Effector CD8-positive, alpha-beta T cell (primary cell): ENCODE measurements at regions not wholly inside any gene's neighbourhood (a gene's known extent, or its start where the extent isn't known, plus 50 kb on each side); places are given as distances from the start of the nearest gene placed in this dataset.

Source experiments
- DNase-seq: peaks from one replicate; lab custom pipeline; 2025; lab: John Stamatoyannopoulos, UW

DNA sequence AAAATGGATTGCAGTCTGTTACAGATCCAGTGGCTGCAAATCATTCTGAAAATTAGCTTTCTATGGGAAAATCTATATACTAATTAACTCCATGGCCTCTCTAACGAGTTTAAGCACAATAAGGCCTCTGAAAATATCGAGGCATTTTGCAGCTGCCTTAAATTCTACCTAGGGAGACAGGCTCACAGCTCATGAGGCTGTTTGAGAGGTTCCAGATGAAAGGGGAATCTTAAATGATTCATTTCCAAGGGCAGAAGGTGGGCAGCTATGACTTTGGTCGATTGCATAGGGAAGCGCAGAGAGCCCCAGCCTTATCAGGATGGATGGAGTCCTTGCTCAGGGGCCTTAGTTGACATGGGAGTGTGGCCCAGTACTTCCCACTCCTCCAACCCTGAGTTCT, 216.8 kb upstream of the POU3F1 start:
- DNase-seq: no peak

DNA sequence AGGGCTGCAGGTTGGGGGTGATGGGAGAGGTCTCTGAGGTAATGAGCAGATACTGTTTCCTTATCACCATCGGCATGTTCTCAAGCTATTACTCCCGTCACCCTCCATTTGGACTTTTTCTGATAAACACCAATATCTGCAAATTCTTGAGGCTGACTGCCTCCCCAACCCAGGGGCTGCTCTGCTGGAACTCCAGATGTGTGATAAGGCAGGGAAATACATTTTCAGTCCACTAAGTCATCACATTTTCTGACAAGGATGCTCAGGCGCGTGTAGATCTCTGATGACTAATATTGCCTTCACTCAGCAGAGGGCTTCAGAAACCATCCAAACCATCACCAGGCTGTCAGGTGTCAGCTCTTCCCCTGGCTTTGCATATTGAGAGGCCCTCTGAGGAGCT, 215.0 kb upstream of the POU3F1 start:
- DNase-seq: no peak

DNA sequence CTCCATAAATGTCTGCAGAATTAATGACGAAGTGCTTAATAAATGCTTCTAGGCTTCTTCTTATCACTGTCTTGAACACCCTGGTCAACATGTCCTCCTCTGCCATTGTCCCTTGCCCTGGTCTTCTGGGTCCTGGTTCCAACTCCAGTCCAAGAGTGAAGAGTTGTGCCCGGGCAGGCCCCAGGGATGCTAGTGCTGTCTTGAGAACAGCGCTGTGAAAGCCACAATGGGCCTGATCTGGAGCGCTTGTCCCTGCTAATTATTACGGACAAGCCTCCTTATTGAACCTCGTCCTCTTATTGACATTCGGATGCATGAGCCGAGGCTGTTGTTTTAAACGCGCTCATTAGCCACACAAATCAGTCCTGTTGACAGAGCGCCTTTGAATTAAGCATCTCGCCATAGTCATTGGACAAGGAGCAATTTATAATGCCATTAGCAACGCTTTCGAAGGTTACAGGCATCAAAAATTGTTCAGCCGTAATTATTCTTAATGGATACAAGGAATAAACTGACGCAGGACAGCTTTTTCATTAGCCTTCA, 211.6 kb upstream of the POU3F1 start:
- no peak for DNase-seq

DNA sequence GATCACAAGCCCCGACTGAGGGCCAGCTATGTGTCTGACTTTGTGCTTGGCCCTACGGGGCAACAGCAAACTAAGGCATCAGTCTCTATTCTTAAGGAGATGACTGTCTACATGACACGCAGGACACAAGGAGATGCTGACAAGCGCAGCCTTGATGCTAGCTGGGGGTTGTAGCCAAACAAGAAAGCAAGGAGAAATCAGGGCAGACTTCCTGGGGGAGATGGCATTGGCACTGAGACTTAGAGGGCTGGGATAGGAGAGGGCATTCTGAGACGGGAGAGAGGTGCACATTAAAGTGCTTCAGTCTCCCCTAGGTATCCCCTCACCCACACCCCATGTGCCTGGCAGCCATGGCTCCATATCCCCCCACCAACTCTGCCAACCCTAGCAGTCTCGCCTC, 210.8 kb upstream of the POU3F1 start:
- no peak for DNase-seq

DNA sequence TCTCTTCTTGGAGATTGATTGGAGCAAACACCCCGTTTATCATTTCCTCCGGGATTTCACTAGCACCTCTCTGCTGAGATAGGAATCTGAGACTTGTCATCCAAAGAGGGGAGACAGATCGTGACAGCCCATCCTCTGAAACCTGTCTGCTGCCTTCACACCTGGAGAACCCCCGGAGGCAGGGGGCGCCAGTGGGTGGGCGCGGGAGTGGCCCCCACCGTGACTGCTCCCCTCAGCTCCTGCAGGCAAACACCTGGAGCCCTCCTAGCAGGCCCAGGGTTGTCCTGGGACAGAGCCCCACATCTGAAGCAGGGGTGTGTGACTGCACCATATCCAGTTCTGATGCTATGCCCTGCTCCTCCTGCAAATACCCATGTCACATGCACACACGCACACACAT, 209.5 kb upstream of the POU3F1 start:
- no peak for DNase-seq

DNA sequence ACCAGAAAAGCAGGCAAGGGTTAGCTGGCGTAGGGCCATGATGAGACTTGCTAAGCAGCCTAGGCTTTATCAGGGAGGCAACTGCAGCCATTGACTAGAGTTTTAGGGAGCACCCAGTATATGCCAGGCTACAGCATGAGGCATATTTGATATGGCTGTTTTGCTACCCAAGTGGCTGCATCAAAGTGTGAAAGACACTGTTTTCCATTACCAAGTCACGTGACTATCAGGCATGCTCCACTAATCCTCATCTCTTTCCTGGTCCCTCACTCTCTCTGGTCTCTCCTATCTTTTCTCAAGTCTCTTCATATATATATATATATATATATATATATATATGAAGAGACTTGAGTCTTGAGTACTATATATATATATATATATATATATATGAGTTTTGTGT, 206.7 kb upstream of the POU3F1 start:
- no peak for DNase-seq

DNA sequence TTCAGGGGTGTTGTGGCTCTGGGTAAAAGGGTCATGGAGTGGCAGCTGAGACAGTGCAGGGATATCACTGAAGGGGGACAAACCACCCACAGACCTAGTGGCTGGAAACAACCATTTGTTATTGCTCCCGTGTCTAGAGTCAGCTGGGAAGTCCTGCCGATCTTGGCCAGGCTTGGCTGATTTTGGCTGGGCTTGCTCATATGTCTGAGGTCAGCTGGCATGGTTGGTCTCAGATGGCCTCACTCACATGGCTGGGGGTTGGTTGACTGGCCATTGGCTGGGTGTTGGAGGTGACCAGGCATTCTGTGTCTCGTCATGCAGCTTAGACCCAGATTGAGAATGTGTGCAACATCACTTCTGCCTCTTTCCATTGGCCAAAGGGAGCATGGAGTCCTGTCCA, 203.8 kb upstream of the POU3F1 start:
- no peak for DNase-seq

DNA sequence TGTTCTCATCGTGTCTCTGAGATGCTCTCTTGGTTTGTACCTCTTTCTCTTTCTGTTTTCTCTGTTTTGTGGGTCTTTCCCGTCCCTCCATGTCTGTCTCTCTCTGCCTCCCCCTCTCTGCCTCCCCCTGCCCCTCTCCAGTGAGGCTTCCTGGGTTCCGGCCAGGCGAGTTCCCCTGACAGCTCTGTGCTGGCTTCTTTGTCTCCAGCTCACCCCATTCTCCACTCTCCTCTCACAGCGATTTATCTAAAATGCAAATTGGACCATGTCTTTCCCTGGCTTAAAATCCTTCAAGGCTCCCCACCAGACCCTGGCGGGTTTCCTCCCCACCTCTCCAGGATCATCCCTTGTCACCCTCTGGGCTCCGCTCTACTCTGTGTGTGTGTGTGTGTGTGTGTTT, 202.4 kb upstream of the POU3F1 start:
- DNase-seq: no peak

DNA sequence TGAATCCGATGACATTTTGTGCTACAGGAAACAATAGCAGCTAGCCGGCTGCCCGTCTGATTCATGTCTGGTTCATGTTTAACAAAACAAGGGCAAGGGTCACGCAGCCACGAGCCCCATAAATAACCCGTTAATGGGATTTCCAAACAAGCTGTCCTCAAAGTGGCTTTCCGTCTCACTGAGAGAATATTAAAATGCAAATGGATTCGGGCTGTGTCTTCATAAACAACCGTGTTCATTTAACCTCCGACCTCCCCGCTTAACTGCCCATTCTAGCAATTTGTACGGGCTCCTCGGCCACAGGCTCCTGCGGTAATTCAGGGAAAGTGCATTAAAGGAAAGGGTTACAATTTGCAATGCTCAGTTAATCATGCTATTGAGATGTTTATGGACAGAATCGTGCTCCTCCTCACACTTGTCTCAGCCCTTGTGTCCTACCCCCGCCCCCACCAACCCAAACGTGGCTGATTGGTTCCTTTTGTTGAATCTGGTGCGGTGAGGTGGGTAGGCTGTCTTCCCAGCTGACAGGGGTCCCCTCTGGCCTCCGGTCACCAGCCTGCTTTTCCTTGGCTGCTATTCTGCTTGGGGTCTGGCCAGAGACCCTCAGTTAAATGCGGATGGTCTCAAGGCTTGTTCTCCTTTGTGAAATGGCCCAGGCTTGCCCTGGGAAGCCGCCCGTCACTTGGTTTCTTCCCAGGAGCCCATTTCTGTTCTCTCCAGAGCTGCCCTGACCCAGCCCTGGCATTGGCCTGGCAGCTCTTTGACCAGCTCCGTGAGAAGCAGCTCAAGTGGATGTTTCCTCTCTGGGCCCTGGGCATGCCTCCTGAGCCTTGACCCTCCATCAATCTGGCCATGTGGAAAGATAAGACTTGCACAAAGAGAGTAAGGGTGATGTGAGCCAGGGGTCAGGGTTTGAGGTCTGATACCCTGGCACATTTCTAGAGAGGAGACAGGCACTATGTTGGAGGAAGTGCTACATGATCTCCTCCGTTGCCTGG, 200.7 kb upstream of the POU3F1 start:
- DNase-seq: no peak

DNA sequence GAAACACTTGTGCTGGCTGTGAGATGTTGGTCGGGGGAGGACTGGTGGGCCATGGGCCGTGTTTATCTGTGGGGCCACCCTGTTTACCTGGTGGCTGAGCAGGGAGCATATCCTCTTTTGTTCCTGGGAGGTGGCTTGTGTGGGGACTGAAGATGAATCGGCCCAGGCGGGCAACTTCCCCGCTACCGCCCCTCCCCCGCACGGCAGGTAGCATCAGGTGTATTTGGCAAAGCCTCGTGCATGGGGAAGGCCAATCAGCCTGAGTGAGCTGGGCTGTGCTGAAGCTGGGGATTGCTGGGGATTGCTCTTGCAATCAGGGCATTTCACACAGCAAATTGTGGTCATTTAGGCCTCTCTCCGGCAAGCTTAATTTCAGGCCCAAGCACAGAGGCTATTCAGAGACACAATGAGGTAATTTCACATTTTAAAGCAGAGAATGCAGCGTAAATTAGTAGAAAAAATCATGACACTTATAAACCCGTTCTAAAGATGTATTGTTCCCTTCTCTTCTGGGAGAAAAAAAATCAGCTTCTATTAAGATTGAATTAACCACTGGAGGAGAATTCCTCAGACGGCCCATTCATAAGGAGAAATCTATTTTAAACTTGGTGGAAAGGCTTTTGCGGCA, 197.7 kb upstream of the POU3F1 start:
- no peak for DNase-seq

DNA sequence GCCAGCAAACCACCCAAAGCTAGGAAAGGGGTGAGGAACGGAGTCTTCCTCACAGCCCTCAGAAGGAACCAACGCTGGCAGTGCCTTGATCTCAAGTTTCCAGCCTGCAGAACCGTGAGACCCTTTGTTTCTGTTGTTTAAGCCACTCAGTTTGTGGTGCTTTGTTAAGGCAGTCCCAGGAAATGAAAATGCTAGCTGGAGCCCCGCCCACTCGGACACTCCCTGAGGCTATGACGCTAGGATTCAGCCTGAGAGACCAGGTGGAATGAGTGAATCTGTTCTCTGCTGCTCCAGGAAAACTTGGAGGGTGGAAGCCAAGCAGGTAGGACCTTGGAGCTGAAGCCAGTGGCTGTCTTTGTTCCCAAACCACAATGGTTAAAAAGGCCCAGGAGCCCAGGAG, 196.5 kb upstream of the POU3F1 start:
- no peak for DNase-seq

DNA sequence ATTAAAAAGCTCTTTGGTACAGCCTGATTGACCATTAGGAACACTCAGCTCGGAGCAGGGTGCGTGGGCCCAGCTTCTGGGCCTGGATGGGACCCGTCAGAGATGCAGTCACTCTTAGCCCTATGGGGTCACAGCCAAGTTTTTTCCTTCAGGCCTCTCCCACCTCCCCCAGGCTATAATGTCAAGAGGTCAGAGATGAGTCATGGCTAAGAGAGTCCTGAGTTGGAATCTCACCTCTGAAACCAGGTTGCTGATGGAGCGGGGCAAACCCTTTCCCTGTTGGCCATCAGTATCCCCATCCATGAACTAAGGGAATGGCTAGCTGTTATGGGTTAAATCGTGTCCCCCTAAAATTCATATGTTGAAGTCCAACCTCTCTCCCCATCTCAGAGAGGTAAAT, 195.9 kb upstream of the POU3F1 start:
- DNase-seq: no peak

DNA sequence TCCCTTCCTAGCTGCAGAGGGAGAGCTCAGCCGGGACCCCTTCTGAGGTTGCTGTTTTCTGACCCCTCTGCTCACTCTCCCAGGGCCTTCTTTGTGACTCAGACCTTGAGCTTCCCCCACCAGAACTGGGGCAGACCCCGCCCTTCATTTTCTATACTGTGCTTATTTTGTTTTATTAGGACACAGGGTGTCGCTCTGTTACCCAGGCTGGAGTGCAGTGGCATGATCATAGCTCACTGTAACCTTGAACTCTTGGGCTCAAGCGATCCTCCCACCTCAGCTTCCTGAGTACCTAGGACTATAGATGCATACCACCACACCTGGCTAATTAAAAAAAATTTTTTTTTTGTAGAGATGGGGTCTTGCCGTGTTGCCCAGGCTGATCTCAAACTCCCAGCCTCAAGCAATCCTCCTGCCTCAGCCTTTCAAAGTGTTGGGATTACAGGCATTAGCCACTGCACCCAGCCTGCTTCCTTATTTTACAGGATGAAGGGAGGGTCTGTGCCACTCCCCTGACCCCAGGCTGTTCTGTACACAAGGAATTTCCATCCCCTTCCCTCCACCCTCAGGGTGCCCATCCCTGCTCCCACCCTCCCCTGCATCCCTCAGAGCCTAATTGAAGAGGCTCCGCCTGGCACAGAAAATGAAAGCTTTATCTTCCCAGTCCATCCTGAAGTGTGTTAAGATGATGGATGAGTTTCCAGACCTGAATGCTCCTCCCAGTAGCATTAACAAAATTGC, 195.2 kb upstream of the POU3F1 start:
- DNase-seq: no peak

DNA sequence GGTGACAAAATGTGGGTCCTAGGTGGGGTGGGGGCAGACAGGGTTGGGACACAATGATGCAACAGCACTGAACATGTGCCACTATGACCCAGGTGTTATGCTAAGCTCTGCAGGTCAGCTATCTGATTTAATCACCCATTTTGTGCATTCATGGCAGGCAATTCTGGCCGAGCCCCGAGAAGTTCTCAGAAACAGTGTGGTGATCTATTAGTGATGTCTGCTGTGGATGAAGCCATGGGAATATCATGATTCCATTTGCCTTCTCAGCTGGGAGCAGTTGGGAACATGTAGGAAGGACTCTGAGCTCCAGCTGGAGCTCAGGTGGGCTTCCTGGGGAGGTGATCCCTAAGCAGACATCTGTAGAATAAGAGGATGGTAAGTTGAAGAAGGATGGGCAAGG, 194.0 kb upstream of the POU3F1 start:
- DNase-seq: no peak

DNA sequence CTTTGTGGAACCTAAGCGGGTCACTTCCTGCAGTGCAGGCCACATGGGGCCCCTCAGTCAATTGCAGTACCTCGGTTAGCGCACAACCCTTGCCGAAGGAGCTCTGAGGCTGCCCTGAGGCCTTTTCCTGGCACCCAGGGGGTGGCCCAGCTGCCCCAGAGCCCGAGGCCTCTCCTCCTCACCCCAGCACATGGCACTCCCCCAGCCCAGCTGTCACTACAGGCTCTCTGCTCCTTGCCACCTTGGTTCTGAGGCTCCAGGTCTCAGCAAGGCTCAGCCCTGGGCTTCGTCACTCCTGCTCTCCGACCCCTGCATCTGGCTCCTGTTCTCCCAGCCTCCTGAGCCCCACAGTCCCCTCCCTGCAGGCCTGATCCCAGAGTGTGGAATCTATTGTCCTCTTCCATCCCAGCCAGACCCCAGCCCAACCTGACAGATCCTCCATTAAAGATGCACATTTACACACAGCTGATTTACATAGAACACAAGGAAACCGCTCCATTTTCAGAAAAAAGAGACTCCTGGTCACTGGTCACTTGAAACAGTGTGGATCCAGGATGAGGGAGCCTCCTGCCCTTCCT, 192.8 kb upstream of the POU3F1 start:
- no peak for DNase-seq

DNA sequence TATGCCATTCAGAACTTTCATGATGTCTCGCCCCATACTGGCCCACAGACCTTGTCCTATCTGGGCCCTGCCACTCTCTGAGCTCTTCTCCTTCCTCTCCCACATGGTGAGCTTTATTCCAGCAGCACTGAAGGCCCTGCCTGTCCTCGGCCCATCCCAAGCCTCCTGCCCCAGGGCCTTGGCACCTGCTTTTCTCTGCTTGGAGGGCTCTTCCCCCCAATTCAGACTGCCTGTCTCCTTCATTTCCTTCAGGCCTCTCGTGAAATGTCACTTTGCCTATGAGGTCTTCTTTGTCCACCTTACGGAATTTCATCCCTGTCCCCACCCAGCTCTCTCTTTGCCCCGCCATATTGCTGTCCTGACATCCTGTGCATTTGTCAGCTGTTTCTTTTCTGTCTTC, 191.7 kb upstream of the POU3F1 start:
- DNase-seq: no peak

DNA sequence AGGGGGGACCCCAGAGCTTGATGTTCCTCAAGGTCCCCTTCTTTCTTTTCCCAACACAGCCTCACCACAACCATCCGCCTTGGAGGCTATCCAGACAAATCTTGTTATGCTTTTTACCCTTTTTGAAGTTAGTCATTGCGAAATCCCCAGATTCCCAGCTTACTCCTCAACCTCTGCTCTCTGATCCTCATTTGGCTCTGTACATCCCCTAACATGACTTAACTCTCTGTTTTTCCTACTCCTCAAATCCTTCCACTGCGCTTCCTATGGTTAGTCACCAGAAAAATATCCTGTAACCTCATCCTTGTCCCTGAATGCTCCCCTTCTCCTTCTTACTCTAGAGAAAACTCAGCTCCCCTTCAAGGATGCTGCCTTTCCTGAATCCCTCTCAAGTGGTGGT, 189.1 kb upstream of the POU3F1 start:
- no peak for DNase-seq

DNA sequence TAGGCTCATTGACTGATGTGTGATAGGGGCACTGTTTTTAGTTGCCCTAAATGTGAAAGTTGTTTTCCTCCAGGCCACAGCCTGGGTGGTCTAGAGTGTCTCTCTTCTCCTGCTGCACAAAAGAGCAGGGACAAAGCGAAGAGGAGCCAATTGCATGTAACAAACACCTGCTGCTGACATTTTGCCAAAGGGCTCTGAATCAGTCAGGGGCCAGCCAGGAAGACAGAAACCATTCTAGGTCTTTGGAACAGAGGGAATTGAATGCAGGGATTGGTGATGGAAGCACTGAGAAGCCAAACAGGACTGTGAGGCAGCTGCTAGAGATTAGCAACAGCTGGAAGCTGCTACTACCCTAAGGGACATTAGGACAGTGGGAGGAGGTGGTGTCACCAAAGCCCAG, 185.3 kb upstream of the POU3F1 start:
- no peak for DNase-seq

DNA sequence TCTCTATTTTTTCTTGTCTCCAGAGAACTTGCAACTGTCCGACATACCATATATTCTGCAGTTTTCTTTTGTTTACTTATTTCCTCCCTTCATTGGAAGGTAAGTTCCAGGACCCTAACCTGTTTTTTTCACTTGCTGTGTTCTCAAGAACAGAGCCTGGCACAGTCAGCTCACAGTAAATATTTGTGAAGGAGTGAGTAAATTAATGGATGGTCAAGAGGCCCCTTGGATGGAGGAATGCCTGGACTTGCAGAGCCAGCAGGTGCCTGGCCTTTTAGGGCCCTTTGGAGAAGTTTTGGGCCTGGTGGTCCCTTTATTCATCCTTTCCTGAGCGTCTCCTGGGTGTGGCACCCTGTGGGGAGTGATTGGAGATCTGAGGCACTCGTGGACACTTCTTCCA, 182.1 kb upstream of the POU3F1 start:
- DNase-seq: no peak

DNA sequence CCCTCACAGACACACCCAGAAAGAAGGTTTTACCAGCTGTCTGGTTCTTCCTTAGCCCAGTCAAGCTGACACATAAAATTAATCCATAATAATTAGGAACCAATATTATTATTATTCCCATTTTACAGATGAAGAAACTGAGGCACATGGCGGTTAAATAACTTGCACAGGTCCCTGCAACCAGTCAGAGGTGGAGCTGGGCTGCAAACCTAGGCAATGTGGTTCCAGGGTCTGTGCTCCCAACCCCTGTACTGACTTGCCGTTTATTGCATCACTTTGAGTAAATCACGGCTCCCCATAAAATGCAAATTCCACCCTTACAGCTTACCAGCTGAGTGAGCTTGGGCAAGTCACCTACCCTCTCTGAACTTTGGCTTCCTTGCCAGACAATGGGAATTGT, 179.2 kb upstream of the POU3F1 start:
- no peak for DNase-seq

DNA sequence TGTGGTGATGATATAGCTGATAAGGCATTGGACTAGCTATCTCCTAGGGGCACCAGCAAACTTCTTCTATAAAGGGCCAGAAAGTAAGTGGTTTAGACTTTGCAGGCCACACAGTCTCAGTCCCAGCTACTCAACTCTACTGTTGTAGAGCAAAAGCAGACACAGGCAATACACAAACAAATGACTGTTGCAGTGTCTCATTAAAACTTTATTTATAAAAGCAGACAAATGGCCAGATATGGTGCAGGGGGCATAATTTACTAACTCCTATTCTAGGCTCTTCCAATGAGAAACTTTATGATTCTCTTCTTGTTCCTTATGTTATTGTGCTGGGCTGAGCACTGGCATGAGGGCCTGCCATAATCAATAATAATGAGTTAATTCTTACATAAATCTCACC, 176.8 kb upstream of the POU3F1 start:
- DNase-seq: no peak

DNA sequence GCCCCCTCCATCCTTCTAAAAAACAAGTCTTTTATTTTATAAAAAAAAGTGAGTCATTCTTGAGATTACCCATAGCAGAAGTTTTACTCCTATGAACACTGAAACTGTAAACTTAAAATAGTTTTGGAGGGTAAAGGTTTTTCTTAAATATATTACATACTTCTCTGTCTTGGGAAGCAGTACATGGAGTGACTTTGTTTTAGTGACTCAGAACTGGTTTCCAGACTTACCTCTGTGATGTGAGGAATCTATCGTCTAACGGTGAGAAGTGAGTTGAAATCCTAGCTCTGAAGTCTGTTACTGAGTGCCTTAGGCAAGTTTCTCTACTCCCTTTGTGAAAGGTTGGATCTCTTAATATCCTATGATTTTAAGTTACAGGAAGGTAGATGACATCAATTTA, 176.3 kb upstream of the POU3F1 start:
- DNase-seq: no peak
